ENCODE measurements at regions not wholly inside any gene's neighbourhood (a gene's known extent, or its start where the extent isn't known, plus 50 kb on each side); places are given as distances from the start of the nearest gene placed in this dataset.

- Histone ChIP-seq H3K27ac (no peak overlapping the region), H3K9me3 (ENCODE audit: low read depth) (no peaks in the 10 kb centered on the region), H3K27me3 (no peaks in the 10 kb centered on the region), H3K4me1 (ENCODE audit: low read depth) (no peaks in the 10 kb centered on the region), H3K36me3 (no peaks in the 10 kb centered on the region), H3K4me3 (no peak overlapping the region)
- DNase-seq (ENCODE audit: low read depth in 1 of 2, low spot score in 1 of 2), result no peak
- no peak for TF ChIP-seq CTCF (IDR thresholded peaks at IDR 0.05; ENCODE audit: low read depth, low read length)
These were observed 86.2 kb downstream of the COPS8 start for GRCh38 chr2:237171881-237172280.

DNA sequence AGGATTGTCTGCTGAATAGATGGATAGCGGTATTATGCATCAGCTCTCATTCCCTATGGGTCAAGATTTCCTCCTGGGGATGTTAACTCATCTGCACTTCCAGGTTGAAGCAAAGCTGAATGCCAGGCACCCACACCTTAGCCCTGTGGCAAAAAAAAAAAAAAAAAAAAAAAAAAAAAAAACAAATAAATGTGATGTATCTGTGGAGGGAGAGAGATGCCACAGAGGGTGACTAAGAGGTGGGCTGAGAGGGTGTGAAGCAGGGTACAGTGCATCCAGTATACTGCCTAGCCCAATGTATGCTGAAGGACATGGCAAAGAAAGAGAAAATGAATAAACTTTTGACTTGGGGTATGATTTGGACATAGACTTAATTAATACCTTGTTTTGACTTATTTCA is 91.4 kb downstream of the COPS8 start:
- no peak for DNase-seq (ENCODE audit: low read depth in 1 of 2, low spot score in 1 of 2)
- Histone ChIP-seq H3K27me3 (no peaks in the 10 kb centered on the region), H3K4me1 (ENCODE audit: low read depth) (no peaks in the 10 kb centered on the region), H3K4me3 (no peak overlapping the region), H3K27ac (no peak overlapping the region), H3K36me3 (no peaks in the 10 kb centered on the region), H3K9me3 (ENCODE audit: low read depth) (no peaks in the 10 kb centered on the region)
- TF ChIP-seq CTCF (IDR thresholded peaks at IDR 0.05; ENCODE audit: low read depth, low read length), result no peak

GRCh38 chr2:237177986-237178385 is 92.3 kb downstream of the COPS8 start:
- H3K36me3 ChIP-seq, result no peaks in the 10 kb centered on the region
- DNase-seq (ENCODE audit: low read depth in 1 of 2, low spot score in 1 of 2), result no peak

GRCh38 chr2:237178396-237178795 is 92.7 kb downstream of the COPS8 start:
- H3K27ac ChIP-seq, result no peak overlapping the region
- no peaks in the 10 kb centered on the region for H3K36me3 ChIP-seq
- no peak overlapping the region for H3K4me3 ChIP-seq
- TF ChIP-seq CTCF (IDR thresholded peaks at IDR 0.05; ENCODE audit: low read depth, low read length), result no peak
- H3K4me1 ChIP-seq (ENCODE audit: low read depth), result no peaks in the 10 kb centered on the region
- no peaks in the 10 kb centered on the region for H3K27me3 ChIP-seq
- DNase-seq (ENCODE audit: low read depth in 1 of 2, low spot score in 1 of 2), result no peak
- H3K9me3 ChIP-seq (ENCODE audit: low read depth), result no peaks in the 10 kb centered on the region

More at GRCh38 chr2:237177986-237178385, 92.3 kb downstream of the COPS8 start:
- no peaks in the 10 kb centered on the region for H3K27me3 ChIP-seq
- H3K27ac ChIP-seq, result no peak overlapping the region
- TF ChIP-seq CTCF (IDR thresholded peaks at IDR 0.05; ENCODE audit: low read depth, low read length), result no peak
- no peaks in the 10 kb centered on the region for H3K9me3 ChIP-seq (ENCODE audit: low read depth)
- H3K4me1 ChIP-seq (ENCODE audit: low read depth), result no peaks in the 10 kb centered on the region
- H3K4me3 ChIP-seq, result no peak overlapping the region

GRCh38 chr2:237179161-237179560 is 93.5 kb downstream of the COPS8 start:
- no peaks in the 10 kb centered on the region for H3K27me3 ChIP-seq
- TF ChIP-seq CTCF (IDR thresholded peaks at IDR 0.05; ENCODE audit: low read depth, low read length), result no peak

GRCh38 chr2:237180187-237180586 is 94.5 kb downstream of the COPS8 start:
- H3K27me3 ChIP-seq, result no peaks in the 10 kb centered on the region
- no peak overlapping the region for H3K27ac ChIP-seq
- H3K4me1 ChIP-seq (ENCODE audit: low read depth), result no peaks in the 10 kb centered on the region
- no peak overlapping the region for H3K4me3 ChIP-seq
- peak in 1 of 2 donors; percentile 70 for DNase-seq (ENCODE audit: low read depth in 1 of 2, low spot score in 1 of 2)
- TF ChIP-seq CTCF (IDR thresholded peaks at IDR 0.05; ENCODE audit: low read depth, low read length), result no peak
- H3K36me3 ChIP-seq, result no peaks in the 10 kb centered on the region
- H3K9me3 ChIP-seq (ENCODE audit: low read depth), result no peaks in the 10 kb centered on the region

More at GRCh38 chr2:237179161-237179560, 93.5 kb downstream of the COPS8 start:
- H3K36me3 ChIP-seq, result no peaks in the 10 kb centered on the region
- DNase-seq (ENCODE audit: low read depth in 1 of 2, low spot score in 1 of 2), result no peak
- no peaks in the 10 kb centered on the region for H3K9me3 ChIP-seq (ENCODE audit: low read depth)
- no peak overlapping the region for H3K4me3 ChIP-seq
- H3K27ac ChIP-seq, result no peak overlapping the region
- no peaks in the 10 kb centered on the region for H3K4me1 ChIP-seq (ENCODE audit: low read depth)

Data from cardiac muscle cell (in vitro differentiated cells and primary cell).